GM23338 (cell line): ENCODE measurements at regions not wholly inside any gene's neighbourhood (a gene's known extent, or its start where the extent isn't known, plus 50 kb on each side); places are given as distances from the start of the nearest gene placed in this dataset.

Source experiments
- CREB1 ChIP-seq: fragments of 250-450 bp; sonication (Bioruptor Pico); IDR thresholded peaks from 2 replicates; pipeline ENCODE4 v1.5.0; 2020; ENCODE audit warnings: low read depth, mild to moderate bottlenecking, moderate library complexity
- EZH2phosphoT487 ChIP-seq: fragments of 200-600 bp; sonication (generic); IDR thresholded peaks from one replicate; pipeline ENCODE4 v1.8.1; 2018; ENCODE audit warnings: antibody characterized with exemption; ENCODE audit not compliant: unreplicated experiment
- POLR2AphosphoS5 ChIP-seq: IDR thresholded peaks from 2 replicates; pipeline ENCODE4 v1.6.1; 2016; ENCODE audit warnings: antibody characterized with exemption, low read depth
- ZNF114 ChIP-seq: fragments of 250-450 bp; sonication (Bioruptor Pico); IDR thresholded peaks from 2 replicates; pipeline ENCODE4 v1.5.0; 2020; ENCODE audit warnings: mild to moderate bottlenecking, moderate library complexity
- TF ChIP-seq, protein P1 (sequence below), 2 experiments: fragments of 200-600 bp in 1 of 2; sonication (generic) in 1 of 2; conservative IDR thresholded peaks; 2 replicates each; pipeline versions ENCODE4 v1.5.1 to v1.6.1; 2016 to 2017; ENCODE audit warnings: antibody characterized with exemption in 2 of 2, low read depth in 2 of 2, mild to moderate bottlenecking in 2 of 2, moderate library complexity in 1 of 2

DNA sequence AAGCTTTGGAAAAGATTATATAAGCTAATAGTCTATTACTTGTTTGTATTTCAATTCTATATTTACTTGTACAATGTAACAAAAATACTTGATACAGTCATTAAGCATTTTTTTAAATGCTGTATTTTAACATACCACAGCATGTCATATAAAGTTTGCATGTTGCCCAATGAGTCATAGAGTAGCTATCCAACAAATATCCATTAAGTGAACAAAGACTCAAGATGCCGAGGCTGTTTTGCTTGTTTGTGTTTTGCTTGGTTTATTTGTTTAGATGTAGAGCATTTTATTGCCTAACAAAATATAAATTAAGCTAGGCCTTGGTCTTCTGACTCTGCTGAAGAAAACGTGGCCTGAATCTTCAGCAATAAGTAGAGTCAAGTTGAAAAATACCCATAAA, 1584.3 kb upstream of the NUDT12 start:
- TF ChIP-seq, protein P1, sequence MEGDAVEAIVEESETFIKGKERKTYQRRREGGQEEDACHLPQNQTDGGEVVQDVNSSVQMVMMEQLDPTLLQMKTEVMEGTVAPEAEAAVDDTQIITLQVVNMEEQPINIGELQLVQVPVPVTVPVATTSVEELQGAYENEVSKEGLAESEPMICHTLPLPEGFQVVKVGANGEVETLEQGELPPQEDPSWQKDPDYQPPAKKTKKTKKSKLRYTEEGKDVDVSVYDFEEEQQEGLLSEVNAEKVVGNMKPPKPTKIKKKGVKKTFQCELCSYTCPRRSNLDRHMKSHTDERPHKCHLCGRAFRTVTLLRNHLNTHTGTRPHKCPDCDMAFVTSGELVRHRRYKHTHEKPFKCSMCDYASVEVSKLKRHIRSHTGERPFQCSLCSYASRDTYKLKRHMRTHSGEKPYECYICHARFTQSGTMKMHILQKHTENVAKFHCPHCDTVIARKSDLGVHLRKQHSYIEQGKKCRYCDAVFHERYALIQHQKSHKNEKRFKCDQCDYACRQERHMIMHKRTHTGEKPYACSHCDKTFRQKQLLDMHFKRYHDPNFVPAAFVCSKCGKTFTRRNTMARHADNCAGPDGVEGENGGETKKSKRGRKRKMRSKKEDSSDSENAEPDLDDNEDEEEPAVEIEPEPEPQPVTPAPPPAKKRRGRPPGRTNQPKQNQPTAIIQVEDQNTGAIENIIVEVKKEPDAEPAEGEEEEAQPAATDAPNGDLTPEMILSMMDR (conservative IDR thresholded peaks at IDR 0.05; ENCODE audit: low read depth in 2 of 2): no peak
- no peak for TF ChIP-seq POLR2AphosphoS5
- TF ChIP-seq EZH2phosphoT487: no peak
- TF ChIP-seq CREB1: no peak
- TF ChIP-seq ZNF114: no peak
